NCI-H2107 (cell line): ENCODE measurements at regions not wholly inside any gene's neighbourhood (a gene's known extent, or its start where the extent isn't known, plus 50 kb on each side); places are given as distances from the start of the nearest gene placed in this dataset.
A peak's percentile ranks its signal among the peaks of the same experiment; 100 is the strongest.

ENCODE experiments used
- DNase-seq: peaks from one replicate; lab custom pipeline; 2025; lab: John Stamatoyannopoulos, UW

- DNase-seq, result no peak
These were observed 51.1 kb upstream of the NCOA1 start for GRCh38 chr2:24439971-24440340.

GRCh38 chr2:24439280-24439970 lies 51.6 kb upstream of the NCOA1 start:
- DNase-seq, result no peak

- no peak for DNase-seq
These were observed 52.9 kb upstream of the NCOA1 start for GRCh38 chr2:24438106-24438505.

- DNase-seq, result peak; percentile 31
These were observed 55.4 kb upstream of the NCOA1 start for GRCh38 chr2:24435391-24436316.

GRCh38 chr2:24434541-24434940 lies 56.5 kb upstream of the NCOA1 start:
- no peak for DNase-seq

- no peak for DNase-seq
These were observed 58.3 kb upstream of the NCOA1 start for GRCh38 chr2:24432735-24433134.

GRCh38 chr2:24432121-24432520 lies 58.9 kb upstream of the NCOA1 start:
- DNase-seq, result no peak

- no peak for DNase-seq
These were observed 61.6 kb upstream of the NCOA1 start for GRCh38 chr2:24429197-24430074.

- DNase-seq, result no peak
These were observed 64.1 kb upstream of the ITSN2 start for GRCh38 chr2:24424387-24424786.

- DNase-seq, result no peak
These were observed 62.8 kb upstream of the ITSN2 start for GRCh38 chr2:24423095-24423494.

- DNase-seq, result no peak
These were observed 61.3 kb upstream of the ITSN2 start for GRCh38 chr2:24421668-24422067.

GRCh38 chr2:24420373-24420772 lies 60.0 kb upstream of the ITSN2 start:
- DNase-seq, result no peak

- DNase-seq, result no peak
These were observed 58.0 kb upstream of the ITSN2 start for GRCh38 chr2:24418166-24418841.

- no peak for DNase-seq
These were observed 52.5 kb upstream of the ITSN2 start for GRCh38 chr2:24412812-24413211.

- DNase-seq, result no peak
These were observed 51.3 kb upstream of the ITSN2 start for GRCh38 chr2:24411488-24412151.

- DNase-seq, result no peak
These were observed 50.6 kb upstream of the ITSN2 start for GRCh38 chr2:24410976-24411375.

GRCh38 chr2:24409700-24410556 lies 49.6 kb upstream of the ITSN2 start:
- DNase-seq, result peak; percentile 53
